ENCODE measurements at regions not wholly inside any gene's neighbourhood (a gene's known extent, or its start where the extent isn't known, plus 50 kb on each side); places are given as distances from the start of the nearest gene placed in this dataset.

DNA sequence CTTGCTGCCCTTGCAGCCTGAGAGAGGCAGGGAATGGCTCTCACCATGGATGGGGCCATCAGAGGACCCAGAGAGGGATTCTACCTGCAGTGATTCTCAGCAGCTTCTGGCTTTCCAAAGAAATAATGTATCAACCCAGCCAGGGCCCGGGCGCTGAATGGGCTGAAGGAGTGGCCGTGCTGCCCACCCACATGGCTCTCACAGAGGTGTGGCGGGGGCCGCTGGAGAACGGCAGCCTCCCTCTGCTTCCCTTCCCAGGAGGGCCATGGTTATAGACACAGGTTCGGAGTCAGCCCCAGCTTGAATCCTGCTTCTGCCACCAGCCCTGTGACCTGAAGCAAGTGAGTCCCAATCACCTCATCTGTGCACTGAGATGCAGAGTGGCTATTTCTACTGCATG is 82.7 kb downstream of the THAP12 start:
- Histone ChIP-seq H3K4me3 (ENCODE audit: low read length in 2 of 2) (no peak overlapping the region), H3K36me3 (ENCODE audit: control insufficient read depth in 2 of 2, insufficient read depth in 2 of 2, low read length in 2 of 2) (no peaks in the 10 kb centered on the region), H3K27me3 (ENCODE audit: control insufficient read depth in 1 of 2, insufficient read depth in 2 of 2, low read length in 2 of 2) (no peaks in the 10 kb centered on the region), H3K4me1 (ENCODE audit: control insufficient read depth, insufficient read depth, low read length) (no peaks in the 10 kb centered on the region), H3K27ac (ENCODE audit: low read length) (no peak overlapping the region), H3K9me3 (ENCODE audit: control insufficient read depth in 2 of 2, low read length in 2 of 2) (no peaks in the 10 kb centered on the region), H3K9ac (ENCODE audit: low read length in 2 of 2) (no peak overlapping the region)

DNA sequence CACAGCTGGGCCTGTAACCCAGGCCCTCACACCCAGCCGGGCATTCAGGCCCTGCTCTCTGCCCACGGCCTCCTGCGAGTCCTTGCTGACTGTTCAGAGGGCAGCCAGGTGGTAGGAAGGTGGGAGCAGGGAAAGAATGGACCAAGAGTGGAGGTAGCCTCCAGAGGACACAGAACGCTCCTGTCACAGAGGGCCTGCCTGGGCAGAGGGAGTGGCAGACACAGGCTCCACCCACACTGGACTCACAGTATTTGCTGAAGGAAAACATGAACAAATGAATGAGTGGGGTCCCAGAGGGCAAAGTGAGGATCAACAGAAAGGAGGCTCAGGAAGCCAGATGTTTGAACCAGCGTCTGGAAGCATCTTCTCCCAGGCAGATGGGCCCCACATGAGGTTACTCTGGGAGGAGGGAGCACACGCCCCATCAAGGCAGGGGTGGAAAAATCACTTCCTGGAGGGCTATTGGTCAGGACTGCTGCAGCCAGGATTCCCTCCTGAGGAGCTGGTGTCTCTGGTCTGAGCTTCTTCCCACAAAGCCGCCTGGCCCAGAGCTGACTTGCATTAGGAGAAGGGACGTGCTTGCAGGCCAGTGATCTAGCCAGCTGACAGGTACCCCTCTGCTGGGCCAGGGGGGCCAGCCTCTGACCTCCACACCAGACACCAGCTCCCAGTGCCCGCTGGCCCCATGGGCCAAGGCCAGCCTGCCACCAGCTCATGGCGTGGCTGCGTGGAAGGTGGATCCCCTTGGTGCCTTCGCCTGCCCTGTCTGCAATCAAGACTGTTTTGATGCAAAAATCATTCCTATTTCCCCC is 84.0 kb downstream of the THAP12 start:
- H3K27me3 ChIP-seq (ENCODE audit: control insufficient read depth in 1 of 2, insufficient read depth in 2 of 2, low read length in 2 of 2) = no peaks in the 10 kb centered on the region
- no peaks in the 10 kb centered on the region for H3K9me3 ChIP-seq (ENCODE audit: control insufficient read depth in 2 of 2, low read length in 2 of 2)
- H3K9ac ChIP-seq (ENCODE audit: low read length in 2 of 2) = no peak overlapping the region
- H3K4me1 ChIP-seq (ENCODE audit: control insufficient read depth, insufficient read depth, low read length) = no peaks in the 10 kb centered on the region
- no peak overlapping the region for H3K27ac ChIP-seq (ENCODE audit: low read length)
- no peaks in the 10 kb centered on the region for H3K36me3 ChIP-seq (ENCODE audit: control insufficient read depth in 2 of 2, insufficient read depth in 2 of 2, low read length in 2 of 2)
- no peak overlapping the region for H3K4me3 ChIP-seq (ENCODE audit: low read length in 2 of 2)

- H3K36me3 ChIP-seq (ENCODE audit: control insufficient read depth in 2 of 2, insufficient read depth in 2 of 2, low read length in 2 of 2) = no peaks in the 10 kb centered on the region
These were observed 86.9 kb upstream of the WNT11 start for GRCh38 chr11:76293189-76293631.

DNA sequence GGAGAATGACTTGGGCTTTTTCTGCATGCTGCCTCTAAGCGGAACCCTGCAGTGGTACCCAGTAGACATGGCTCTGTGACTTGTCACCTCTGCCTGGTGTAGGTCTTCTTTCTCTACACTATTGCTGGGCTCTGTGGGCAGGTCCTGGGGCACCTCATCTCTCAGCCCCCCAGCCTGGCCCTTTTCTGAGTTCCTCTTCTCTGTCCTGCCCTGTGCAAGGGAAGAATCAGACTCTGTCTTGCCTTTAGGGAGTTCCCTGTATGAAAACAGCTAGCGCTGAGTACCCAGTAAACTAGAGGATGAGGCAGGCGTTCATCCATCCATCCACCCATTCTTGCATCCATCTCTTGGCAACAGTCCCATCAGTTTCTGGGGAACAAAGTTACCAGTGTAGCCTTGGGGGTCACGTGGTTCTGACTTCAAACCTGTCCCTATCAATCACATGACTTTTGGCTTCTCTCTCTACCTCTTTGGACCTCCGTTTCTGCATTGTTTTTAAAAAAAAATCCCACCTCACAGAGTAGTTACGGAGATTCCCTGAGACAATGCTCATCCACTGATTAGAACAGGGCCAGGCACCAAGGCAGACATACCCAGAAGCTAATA is 86.4 kb upstream of the WNT11 start:
- H3K27me3 ChIP-seq (ENCODE audit: control insufficient read depth in 1 of 2, insufficient read depth in 2 of 2, low read length in 2 of 2) = no peaks in the 10 kb centered on the region
- no peaks in the 10 kb centered on the region for H3K36me3 ChIP-seq (ENCODE audit: control insufficient read depth in 2 of 2, insufficient read depth in 2 of 2, low read length in 2 of 2)
- no peak overlapping the region for H3K27ac ChIP-seq (ENCODE audit: low read length)
- no peaks in the 10 kb centered on the region for H3K4me1 ChIP-seq (ENCODE audit: control insufficient read depth, insufficient read depth, low read length)
- H3K9ac ChIP-seq (ENCODE audit: low read length in 2 of 2) = no peak overlapping the region
- no peak overlapping the region for H3K4me3 ChIP-seq (ENCODE audit: low read length in 2 of 2)
- H3K9me3 ChIP-seq (ENCODE audit: control insufficient read depth in 2 of 2, low read length in 2 of 2) = no peaks in the 10 kb centered on the region

More at GRCh38 chr11:76293189-76293631, 86.9 kb upstream of the WNT11 start:
- Histone ChIP-seq H3K9me3 (ENCODE audit: control insufficient read depth in 2 of 2, low read length in 2 of 2) (no peaks in the 10 kb centered on the region), H3K9ac (ENCODE audit: low read length in 2 of 2) (no peak overlapping the region), H3K4me3 (ENCODE audit: low read length in 2 of 2) (no peak overlapping the region), H3K27ac (ENCODE audit: low read length) (no peak overlapping the region), H3K27me3 (ENCODE audit: control insufficient read depth in 1 of 2, insufficient read depth in 2 of 2, low read length in 2 of 2) (no peaks in the 10 kb centered on the region), H3K4me1 (ENCODE audit: control insufficient read depth, insufficient read depth, low read length) (no peaks in the 10 kb centered on the region)

GRCh38 chr11:76291576-76292526 is 85.5 kb upstream of the WNT11 start:
- H3K4me3 ChIP-seq (ENCODE audit: low read length in 2 of 2) = no peak overlapping the region
- H3K27ac ChIP-seq (ENCODE audit: low read length) = no peak overlapping the region

GRCh38 chr11:76288166-76288980 is 82.1 kb upstream of the WNT11 start:
- no peaks in the 10 kb centered on the region for H3K9me3 ChIP-seq (ENCODE audit: control insufficient read depth in 2 of 2, low read length in 2 of 2)
- H3K4me3 ChIP-seq (ENCODE audit: low read length in 2 of 2) = no peak overlapping the region
- no peak overlapping the region for H3K27ac ChIP-seq (ENCODE audit: low read length)
- H3K4me1 ChIP-seq (ENCODE audit: control insufficient read depth, insufficient read depth, low read length) = no peaks in the 10 kb centered on the region
- no peaks in the 10 kb centered on the region for H3K27me3 ChIP-seq (ENCODE audit: control insufficient read depth in 1 of 2, insufficient read depth in 2 of 2, low read length in 2 of 2)
- H3K36me3 ChIP-seq (ENCODE audit: control insufficient read depth in 2 of 2, insufficient read depth in 2 of 2, low read length in 2 of 2) = no peaks in the 10 kb centered on the region
- no peak overlapping the region for H3K9ac ChIP-seq (ENCODE audit: low read length in 2 of 2)

More at GRCh38 chr11:76291576-76292526, 85.5 kb upstream of the WNT11 start:
- Histone ChIP-seq H3K9me3 (ENCODE audit: control insufficient read depth in 2 of 2, low read length in 2 of 2) (no peaks in the 10 kb centered on the region), H3K9ac (ENCODE audit: low read length in 2 of 2) (no peak overlapping the region), H3K27me3 (ENCODE audit: control insufficient read depth in 1 of 2, insufficient read depth in 2 of 2, low read length in 2 of 2) (no peaks in the 10 kb centered on the region), H3K36me3 (ENCODE audit: control insufficient read depth in 2 of 2, insufficient read depth in 2 of 2, low read length in 2 of 2) (no peaks in the 10 kb centered on the region), H3K4me1 (ENCODE audit: control insufficient read depth, insufficient read depth, low read length) (no peaks in the 10 kb centered on the region)

DNA sequence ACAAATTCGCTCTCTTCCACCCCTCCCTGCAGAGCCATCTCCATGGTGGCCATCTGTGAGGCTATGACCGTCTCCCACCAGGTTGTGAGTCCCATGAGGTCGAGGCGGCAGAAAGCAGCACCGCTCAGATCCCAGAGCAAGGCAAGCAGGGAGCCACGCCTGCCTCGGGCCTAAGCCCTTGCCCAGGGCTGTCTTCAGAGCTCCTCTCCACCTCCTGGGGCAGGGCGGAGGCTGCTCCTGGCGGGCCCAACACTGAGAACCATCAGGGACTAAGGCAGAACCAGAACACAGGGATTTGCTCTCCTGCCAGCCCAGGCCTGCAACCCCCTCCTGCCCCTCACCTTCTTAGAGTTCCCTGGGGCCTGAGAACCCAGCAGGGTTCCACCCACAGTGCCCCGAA is 80.9 kb upstream of the WNT11 start:
- H3K4me3 ChIP-seq (ENCODE audit: low read length in 2 of 2) = no peak overlapping the region
- H3K9me3 ChIP-seq (ENCODE audit: control insufficient read depth in 2 of 2, low read length in 2 of 2) = no peaks in the 10 kb centered on the region
- H3K27ac ChIP-seq (ENCODE audit: low read length) = no peak overlapping the region

GRCh38 chr11:76285397-76286104 is 79.2 kb upstream of the WNT11 start:
- Histone ChIP-seq H3K9me3 (ENCODE audit: control insufficient read depth in 2 of 2, low read length in 2 of 2) (no peaks in the 10 kb centered on the region), H3K27me3 (ENCODE audit: control insufficient read depth in 1 of 2, insufficient read depth in 2 of 2, low read length in 2 of 2) (no peaks in the 10 kb centered on the region), H3K9ac (ENCODE audit: low read length in 2 of 2) (no peak overlapping the region), H3K27ac (ENCODE audit: low read length) (no peak overlapping the region), H3K4me1 (ENCODE audit: control insufficient read depth, insufficient read depth, low read length) (no peaks in the 10 kb centered on the region), H3K36me3 (ENCODE audit: control insufficient read depth in 2 of 2, insufficient read depth in 2 of 2, low read length in 2 of 2) (no peaks in the 10 kb centered on the region), H3K4me3 (ENCODE audit: low read length in 2 of 2) (no peak overlapping the region)

More for the DNA sequence above, 80.9 kb upstream of the WNT11 start:
- no peak overlapping the region for H3K9ac ChIP-seq (ENCODE audit: low read length in 2 of 2)
- H3K4me1 ChIP-seq (ENCODE audit: control insufficient read depth, insufficient read depth, low read length) = no peaks in the 10 kb centered on the region
- no peaks in the 10 kb centered on the region for H3K36me3 ChIP-seq (ENCODE audit: control insufficient read depth in 2 of 2, insufficient read depth in 2 of 2, low read length in 2 of 2)
- no peaks in the 10 kb centered on the region for H3K27me3 ChIP-seq (ENCODE audit: control insufficient read depth in 1 of 2, insufficient read depth in 2 of 2, low read length in 2 of 2)

GRCh38 chr11:76284161-76284560 is 77.9 kb upstream of the WNT11 start:
- Histone ChIP-seq H3K4me1 (ENCODE audit: control insufficient read depth, insufficient read depth, low read length) (no peaks in the 10 kb centered on the region), H3K9me3 (ENCODE audit: control insufficient read depth in 2 of 2, low read length in 2 of 2) (no peaks in the 10 kb centered on the region), H3K9ac (ENCODE audit: low read length in 2 of 2) (no peak overlapping the region), H3K36me3 (ENCODE audit: control insufficient read depth in 2 of 2, insufficient read depth in 2 of 2, low read length in 2 of 2) (no peaks in the 10 kb centered on the region), H3K4me3 (ENCODE audit: low read length in 2 of 2) (no peak overlapping the region), H3K27ac (ENCODE audit: low read length) (no peak overlapping the region), H3K27me3 (ENCODE audit: control insufficient read depth in 1 of 2, insufficient read depth in 2 of 2, low read length in 2 of 2) (no peaks in the 10 kb centered on the region)
